ENCODE measurements at regions not wholly inside any gene's neighbourhood (a gene's known extent, or its start where the extent isn't known, plus 50 kb on each side); places are given as distances from the start of the nearest gene placed in this dataset.
A peak's percentile ranks its signal among the peaks of the same experiment; 100 is the strongest.
"Not testable (repeated sequence)": the region's sequence is repeated elsewhere in the genome, so short reads cannot be mapped to it uniquely, and the experiment has no call there.

DNA sequence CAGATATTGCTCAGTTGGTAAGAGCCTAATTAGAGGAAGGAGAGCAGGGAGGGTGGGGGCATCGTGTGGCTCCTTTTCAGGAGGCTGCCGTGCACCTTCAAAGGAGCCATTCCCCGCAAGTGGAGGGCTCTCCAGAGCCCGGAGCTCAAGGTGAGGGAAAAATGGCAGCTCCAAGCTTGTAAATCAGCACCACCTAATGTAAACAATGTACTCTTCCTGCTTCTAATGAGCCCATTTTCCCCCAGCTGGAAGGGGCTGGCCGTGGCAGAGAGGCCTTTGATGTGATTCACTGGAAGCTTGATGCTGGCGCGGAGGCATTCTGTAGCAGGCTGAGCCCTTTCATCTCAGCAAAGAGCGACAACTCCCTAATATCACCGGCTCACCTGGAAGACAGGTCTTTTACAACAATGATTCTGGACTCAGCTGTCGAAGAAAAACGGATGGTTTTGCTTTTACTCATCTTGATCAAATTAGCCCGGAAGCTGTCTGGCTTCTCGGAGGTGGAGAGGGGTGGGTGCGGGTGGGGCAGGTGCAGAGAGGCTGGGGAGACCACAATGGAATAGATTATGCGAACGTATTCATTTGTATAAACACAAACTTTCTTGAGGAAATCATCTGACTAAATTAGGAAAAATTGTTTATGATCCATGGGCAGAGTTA, 112.5 kb downstream of the RRAGC start:
- DNase-seq (ENCODE audit: low read depth), result no peak

- no peak for DNase-seq (ENCODE audit: low read depth)
These were observed 113.1 kb downstream of the RRAGC start for GRCh38 chr1:38746402-38746935.

- DNase-seq (ENCODE audit: low read depth), result no peak
These were observed 113.8 kb downstream of the RRAGC start for GRCh38 chr1:38745476-38746401.

DNA sequence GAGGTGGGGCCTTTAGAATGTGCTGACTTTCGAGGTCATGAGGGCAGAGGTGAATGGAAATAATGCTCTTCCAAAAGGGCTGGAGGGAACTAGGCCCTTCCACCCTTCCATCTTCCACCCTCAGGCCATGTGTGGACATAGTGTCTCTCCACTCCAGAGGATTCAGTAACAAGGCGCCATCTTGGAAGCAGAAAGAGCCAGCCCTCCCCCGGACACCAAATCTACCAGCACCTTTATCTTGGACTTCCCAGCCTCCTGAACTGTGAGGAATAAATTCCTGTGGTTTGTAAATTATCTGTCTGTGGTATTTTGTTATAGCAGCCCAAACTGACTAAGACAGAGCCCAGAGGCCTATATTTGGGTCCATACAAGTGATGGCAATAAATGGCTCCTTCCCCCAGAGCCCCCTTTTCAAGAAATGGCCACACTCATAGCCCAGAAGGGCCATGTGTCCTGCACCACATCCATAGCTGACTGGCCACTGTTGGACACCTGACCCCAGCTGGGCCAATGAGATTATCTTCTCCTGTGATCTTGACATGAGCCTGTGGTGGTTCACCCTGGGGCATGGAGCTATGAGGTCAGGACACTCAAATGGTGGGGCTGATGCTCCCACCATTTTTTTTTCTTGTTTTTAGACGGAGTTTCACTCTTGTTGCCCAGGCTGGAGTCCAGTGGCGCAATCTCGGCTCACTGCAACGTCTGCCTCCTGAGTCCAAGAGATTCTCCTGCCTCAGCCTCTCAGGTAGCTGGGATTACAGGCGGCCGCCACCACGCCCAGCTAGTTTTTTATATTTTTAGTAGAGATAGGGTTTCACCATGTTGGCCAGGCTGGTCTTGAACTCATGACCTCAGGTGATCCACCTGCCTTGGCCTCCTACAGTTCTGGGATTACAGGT, 114.9 kb downstream of the RRAGC start:
- DNase-seq (ENCODE audit: low read depth), result no peak

DNA sequence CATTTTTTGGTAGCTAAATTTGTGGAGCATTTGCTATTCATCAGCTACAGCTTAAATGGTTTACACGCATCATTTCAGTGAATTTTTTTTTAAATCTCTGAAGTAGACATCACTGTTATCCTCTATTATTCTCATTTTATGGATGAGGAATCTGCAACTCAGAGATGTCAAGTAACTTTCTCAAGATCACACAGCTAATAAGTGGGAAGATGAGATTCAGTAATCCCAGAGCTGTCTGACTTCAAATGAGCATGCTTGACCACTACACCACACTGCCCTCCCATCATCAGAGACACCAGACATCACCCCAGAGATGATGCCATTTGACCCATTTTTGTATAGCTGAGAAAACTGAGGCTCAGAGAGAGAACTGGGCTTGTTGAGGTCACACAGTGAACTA, 116.4 kb downstream of the RRAGC start:
- DNase-seq (ENCODE audit: low read depth), result no peak

- no peak for DNase-seq (ENCODE audit: low read depth)
These were observed 118.2 kb downstream of the RRAGC start for GRCh38 chr1:38741341-38741740.

- DNase-seq (ENCODE audit: low read depth), result no peak
These were observed 119.1 kb downstream of the RRAGC start for GRCh38 chr1:38740487-38740886.

DNA sequence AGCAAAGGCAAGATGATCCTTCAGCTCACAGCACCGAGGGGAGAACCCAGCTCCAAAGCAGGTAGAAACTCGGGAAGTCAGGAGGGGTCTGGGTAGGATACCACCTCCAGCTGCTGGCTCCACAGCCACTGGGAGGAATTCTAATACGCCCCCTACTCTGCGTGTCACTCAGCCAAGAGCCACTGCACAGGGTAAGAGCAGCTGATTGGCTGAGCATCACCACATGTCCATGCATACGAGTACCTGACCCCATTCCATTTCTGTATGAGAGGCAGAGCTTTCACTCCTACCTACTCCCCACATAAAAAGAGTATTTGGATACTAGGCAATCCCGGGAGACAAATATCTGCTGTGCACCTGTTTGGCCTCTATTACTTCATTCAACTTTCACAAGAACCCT, 121.4 kb downstream of the RRAGC start:
- DNase-seq (ENCODE audit: low read depth), result no peak

DNA sequence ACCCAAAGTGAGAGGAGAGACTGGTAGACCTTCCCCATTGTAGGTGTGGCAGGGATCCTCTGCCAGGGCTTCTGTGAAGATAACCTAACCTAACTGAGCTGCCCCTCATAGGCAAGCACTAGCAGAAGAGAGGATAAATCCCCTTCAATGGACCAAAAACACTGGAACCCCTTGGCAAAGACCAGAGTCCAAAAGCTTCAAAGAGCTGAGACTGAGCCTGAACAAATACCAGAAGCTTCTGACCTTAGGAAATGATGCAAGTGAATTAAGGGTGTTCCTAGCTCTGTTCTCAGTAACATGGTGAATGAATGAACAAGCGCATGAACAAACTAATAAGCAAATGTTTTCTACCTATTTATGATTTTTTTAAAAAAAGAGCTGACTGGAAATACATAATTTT, 123.2 kb downstream of the RRAGC start:
- DNase-seq (ENCODE audit: low read depth), result no peak

- DNase-seq (ENCODE audit: low read depth), result no peak
These were observed 123.9 kb downstream of the RRAGC start for GRCh38 chr1:38735651-38736161.

- DNase-seq (ENCODE audit: low read depth), result no peak
These were observed 125.8 kb downstream of the RRAGC start for GRCh38 chr1:38733761-38734160.

GRCh38 chr1:38730511-38731397, 128.8 kb downstream of the RRAGC start:
- DNase-seq (ENCODE audit: low read depth), result no peak

GRCh38 chr1:38728585-38728908, 131.0 kb downstream of the RRAGC start:
- DNase-seq (ENCODE audit: low read depth), result no peak

DNA sequence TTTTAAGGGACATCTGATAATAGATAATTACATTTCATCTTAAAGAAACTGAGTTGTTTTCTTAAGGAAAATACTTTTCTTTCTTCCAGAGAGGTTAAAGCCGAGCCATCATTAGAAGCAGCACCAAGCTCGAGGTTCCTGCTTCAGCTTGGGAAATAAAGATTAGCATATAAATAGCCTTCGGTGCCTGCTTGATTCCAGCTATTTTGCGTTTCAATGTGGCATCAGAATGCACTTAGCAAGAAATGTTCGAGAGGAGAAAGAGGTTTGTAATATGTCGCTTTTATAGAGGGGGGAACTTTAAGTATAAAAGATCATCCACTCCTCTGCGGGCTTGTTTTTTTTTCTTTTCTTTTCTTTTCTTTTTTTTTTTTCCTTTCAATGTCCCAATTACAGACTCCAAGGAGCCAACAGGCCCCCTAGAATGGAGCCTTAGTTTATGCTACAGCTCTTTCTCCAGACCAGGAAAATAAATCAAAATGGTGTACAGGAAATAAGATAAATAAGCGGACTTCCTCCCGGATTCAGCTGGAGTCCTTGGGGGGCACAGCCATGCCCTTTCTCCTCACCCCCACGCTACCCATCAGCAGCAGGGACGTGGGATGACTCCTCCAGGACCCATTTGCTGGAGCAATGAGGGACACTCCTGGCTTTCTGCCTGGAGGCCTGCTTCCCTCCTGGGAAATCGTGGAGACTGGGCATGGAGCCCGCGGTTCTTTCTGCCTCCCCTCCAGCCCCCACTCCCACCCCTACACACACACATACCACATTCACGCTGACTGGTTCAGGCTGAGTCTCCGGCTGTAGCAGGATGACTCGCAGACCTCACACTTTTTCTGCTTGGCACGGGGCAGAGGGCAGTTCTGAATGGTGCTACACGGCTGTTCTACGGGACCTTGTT, 131.6 kb downstream of the RRAGC start:
- peak; percentile 3 for DNase-seq (ENCODE audit: low read depth)

- DNase-seq (ENCODE audit: low read depth), result not testable (repeated sequence)
These were observed 134.1 kb downstream of the RRAGC start for GRCh38 chr1:38725321-38725961.

- no peak for DNase-seq (ENCODE audit: low read depth)
These were observed 135.1 kb downstream of the RRAGC start for GRCh38 chr1:38724160-38725131.

DNA sequence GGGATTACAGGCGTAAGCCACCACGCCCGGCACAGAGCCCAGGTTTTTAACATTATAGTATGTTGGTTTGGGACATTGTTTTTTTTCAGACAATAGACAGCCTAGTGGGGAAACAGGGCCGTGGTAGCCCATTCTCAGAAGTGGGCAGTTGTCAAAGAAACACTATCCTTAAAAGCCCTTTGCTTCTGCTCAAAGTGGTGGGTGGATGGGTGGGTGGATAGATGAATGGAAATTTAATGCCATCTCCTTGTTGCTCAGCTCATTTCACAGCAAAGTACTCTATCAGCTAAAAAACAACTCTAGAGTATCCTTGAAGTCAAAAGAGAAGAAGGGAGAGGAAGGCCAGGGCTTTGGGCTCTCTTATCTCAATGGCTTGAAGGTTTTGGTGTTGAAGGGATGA, 137.8 kb downstream of the RRAGC start:
- no peak for DNase-seq (ENCODE audit: low read depth)

- no peak for DNase-seq (ENCODE audit: low read depth)
These were observed 139.7 kb downstream of the RRAGC start for GRCh38 chr1:38719880-38720279.

Data from GM04504 (cell line).